K562 (cell line): ENCODE measurements at regions not wholly inside any gene's neighbourhood (a gene's known extent, or its start where the extent isn't known, plus 50 kb on each side); places are given as distances from the start of the nearest gene placed in this dataset.

Source experiments
- CBX3 ChIP-seq, 2 experiments: IDR thresholded peaks; 1 replicate in 1 of 2; 2 replicates in 1 of 2; pipeline ENCODE4 v1.6.1; 2012; ENCODE audit warnings: inconsistent platforms in 2 of 2, low read length in 2 of 2, borderline replicate concordance in 1 of 2, control low read depth in 1 of 2
- CBX5 ChIP-seq: IDR thresholded peaks from 2 replicates; pipeline ENCODE4 v1.6.1; 2014; ENCODE audit warnings: low read depth, borderline replicate concordance
- ELF1 ChIP-seq: fragments of 200-800 bp; sonication (Bioruptor generic); IDR thresholded peaks from 2 replicates; pipeline ENCODE4 v1.6.1; 2016; ENCODE audit warnings: missing genetic modification characterization, missing compliant biosample characterization
- EP300 ChIP-seq: IDR thresholded peaks from 2 replicates; pipeline ENCODE4 v1.6.1; 2012; ENCODE audit warnings: low read length, improper control_type of control experiment
- MXI1 ChIP-seq: IDR thresholded peaks from 2 replicates; pipeline ENCODE4 v1.6.1; 2011; ENCODE audit warnings: low read depth, mild to moderate bottlenecking, improper control_type of control experiment, low read length
- PML ChIP-seq: IDR thresholded peaks from 2 replicates; pipeline ENCODE4 v1.6.1; 2012; ENCODE audit warnings: low read length, inconsistent platforms
- POLR3A ChIP-seq: IDR thresholded peaks from 2 replicates; pipeline ENCODE4 v1.6.1; 2011; ENCODE audit warnings: borderline replicate concordance, mild to moderate bottlenecking, moderate library complexity; ENCODE audit not compliant: insufficient read length, insufficient read depth; ENCODE audit errors: extremely low read depth
- ZNF507 ChIP-seq: conservative IDR thresholded peaks from 2 replicates; pipeline ENCODE4 v1.6.1; 2017; ENCODE audit warnings: missing genetic modification characterization, missing compliant biosample characterization
- TF ChIP-seq, protein P1 (sequence below), 3 experiments: IDR thresholded peaks in 2 of 3; conservative IDR thresholded peaks in 1 of 3; 2 replicates each; pipeline ENCODE4 v1.5.1; 2011 to 2012; ENCODE audit warnings: low read length in 3 of 3, mild to moderate bottlenecking in 3 of 3, control low read depth in 2 of 3, improper control_type of control experiment in 1 of 3, inconsistent platforms in 1 of 3, low read depth in 1 of 3, mixed read lengths in 1 of 3, moderate library complexity in 1 of 3; ENCODE audit not compliant: insufficient read depth in 2 of 3

DNA sequence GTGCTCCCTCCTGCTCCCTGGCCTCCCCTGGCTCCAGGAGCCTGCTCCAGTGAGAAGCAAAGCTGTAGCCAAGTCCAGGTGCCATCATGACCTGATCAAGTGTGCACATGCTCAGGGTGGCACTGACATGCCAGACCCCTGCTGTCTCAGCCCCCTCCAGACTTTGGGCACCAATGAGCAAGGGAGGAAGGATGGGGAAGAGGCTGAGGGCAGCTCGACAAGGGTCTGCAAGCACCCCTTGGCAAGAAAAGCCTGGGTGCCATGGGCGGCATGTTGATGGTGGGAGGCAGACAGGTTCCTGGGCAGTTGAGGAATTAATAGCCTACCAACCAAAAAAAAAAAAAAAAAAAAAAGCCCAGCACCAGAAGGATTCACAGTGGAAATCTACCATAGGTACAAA, 942.6 kb upstream of the PRMT6 start:
- TF ChIP-seq PML: no peak
- no peak for TF ChIP-seq CBX3 (IDR thresholded peaks at IDR 0.05; ENCODE audit: borderline replicate concordance in 1 of 2, low read length in 2 of 2)
- no peak for TF ChIP-seq ZNF507
- TF ChIP-seq EP300: no peak
- TF ChIP-seq MXI1: no peak
- TF ChIP-seq CBX5: no peak
- TF ChIP-seq, protein P1, sequence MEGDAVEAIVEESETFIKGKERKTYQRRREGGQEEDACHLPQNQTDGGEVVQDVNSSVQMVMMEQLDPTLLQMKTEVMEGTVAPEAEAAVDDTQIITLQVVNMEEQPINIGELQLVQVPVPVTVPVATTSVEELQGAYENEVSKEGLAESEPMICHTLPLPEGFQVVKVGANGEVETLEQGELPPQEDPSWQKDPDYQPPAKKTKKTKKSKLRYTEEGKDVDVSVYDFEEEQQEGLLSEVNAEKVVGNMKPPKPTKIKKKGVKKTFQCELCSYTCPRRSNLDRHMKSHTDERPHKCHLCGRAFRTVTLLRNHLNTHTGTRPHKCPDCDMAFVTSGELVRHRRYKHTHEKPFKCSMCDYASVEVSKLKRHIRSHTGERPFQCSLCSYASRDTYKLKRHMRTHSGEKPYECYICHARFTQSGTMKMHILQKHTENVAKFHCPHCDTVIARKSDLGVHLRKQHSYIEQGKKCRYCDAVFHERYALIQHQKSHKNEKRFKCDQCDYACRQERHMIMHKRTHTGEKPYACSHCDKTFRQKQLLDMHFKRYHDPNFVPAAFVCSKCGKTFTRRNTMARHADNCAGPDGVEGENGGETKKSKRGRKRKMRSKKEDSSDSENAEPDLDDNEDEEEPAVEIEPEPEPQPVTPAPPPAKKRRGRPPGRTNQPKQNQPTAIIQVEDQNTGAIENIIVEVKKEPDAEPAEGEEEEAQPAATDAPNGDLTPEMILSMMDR (IDR thresholded peaks at IDR 0.05 in 2 of 3, conservative IDR thresholded peaks at IDR 0.05 in 1 of 3; ENCODE audit: insufficient read depth in 2 of 3, low read depth in 1 of 3, low read length in 3 of 3): no peak
- no peak for TF ChIP-seq POLR3A
- no peak for TF ChIP-seq ELF1
